ENCODE measurements at regions not wholly inside any gene's neighbourhood (a gene's known extent, or its start where the extent isn't known, plus 50 kb on each side); places are given as distances from the start of the nearest gene placed in this dataset.
A peak's percentile ranks its signal among the peaks of the same experiment; 100 is the strongest.

- Histone ChIP-seq H3K4me3 (no peak overlapping the region), H3K4me1 (peaks cover 0 to 27% (median 11%) of the 10 kb centered on the region in 12 donors), H3K9me3 (peaks cover 0 to 10% (median 0%) of the 10 kb centered on the region in 12 donors), H3K27ac (peak overlapping the region in 9 of 12 donors; percentile 12 to 83 (median 65)), H3K27me3 (no peaks in the 10 kb centered on the region), H3K36me3 (no peaks in the 10 kb centered on the region)
- intact Hi-C loops (cut with DNase I) = no loop called here
- TF ChIP-seq CTCF (IDR thresholded peaks at IDR 0.05) = no peak
- TF ChIP-seq POLR2A (IDR thresholded peaks at IDR 0.05) = no peak
- ATAC-seq (peak; percentile 52 to 69 (median 58)), DNase-seq (no peak)
- WGBS, 4 donors = 56 to 68% (median 59%) methylated on average over 9 to 13 of the region's 13 CpGs
Measured at GRCh38 chr15:62874959-62875625, 167.5 kb upstream of the TPM1 start.

GRCh38 chr15:62875626-62876021, 166.9 kb upstream of the TPM1 start:
- DNase-seq (no peak), ATAC-seq (peak; percentile 11 to 76 (median 42))
- Histone ChIP-seq H3K27ac (peak overlapping the region in 9 of 12 donors; percentile 12 to 83 (median 65)), H3K9me3 (peaks cover 0 to 9% (median 0%) of the 10 kb centered on the region in 12 donors), H3K4me1 (peaks cover 0 to 30% (median 13%) of the 10 kb centered on the region in 12 donors), H3K4me3 (no peak overlapping the region), H3K27me3 (no peaks in the 10 kb centered on the region), H3K36me3 (no peaks in the 10 kb centered on the region)
- intact Hi-C loops (cut with DNase I) = no loop called here
- TF ChIP-seq CTCF (IDR thresholded peaks at IDR 0.05) (no peak), POLR2A (IDR thresholded peaks at IDR 0.05) (no peak)
- 64 to 82% (median 69%) methylated on average over 4 of the region's 4 CpGs for WGBS, 4 donors

- Histone ChIP-seq H3K4me3 (no peak overlapping the region), H3K27me3 (no peaks in the 10 kb centered on the region), H3K36me3 (no peaks in the 10 kb centered on the region), H3K4me1 (peaks cover 0 to 30% (median 13%) of the 10 kb centered on the region in 12 donors), H3K27ac (peak overlapping the region in 3 of 12 donors; percentile 5 to 83 (median 12)), H3K9me3 (no peaks in the 10 kb centered on the region)
- TF ChIP-seq CTCF (IDR thresholded peaks at IDR 0.05) = no peak
- no peak for TF ChIP-seq POLR2A (IDR thresholded peaks at IDR 0.05)
- WGBS, 4 donors = 93 to 95% (median 95%) methylated on average over 9 of the region's 9 CpGs
- ATAC-seq = peak in 1 of 4 donors; percentile 23
- intact Hi-C loops (cut with DNase I) = no loop called here
- DNase-seq = no peak
Measured at GRCh38 chr15:62877276-62877857, 165.2 kb upstream of the TPM1 start.

- ATAC-seq (peak in 3 of 4 donors; percentile 38 to 53 (median 51)), DNase-seq (peak in 2 of 5 donors; percentile 39 to 52)
- Histone ChIP-seq H3K4me3 (no peak overlapping the region), H3K36me3 (no peaks in the 10 kb centered on the region), H3K9me3 (no peaks in the 10 kb centered on the region), H3K4me1 (peaks cover 0 to 30% (median 13%) of the 10 kb centered on the region in 12 donors), H3K27ac (peak overlapping the region in 4 of 12 donors; percentile 1 to 83 (median 8)), H3K27me3 (no peaks in the 10 kb centered on the region)
- no peak for TF ChIP-seq POLR2A (IDR thresholded peaks at IDR 0.05)
- TF ChIP-seq CTCF (IDR thresholded peaks at IDR 0.05) = no peak
- intact Hi-C loops (cut with DNase I) = no loop called here
- WGBS, 4 donors = 49 to 63% (median 51%) methylated on average over 6 of the region's 6 CpGs
Measured at GRCh38 chr15:62878070-62878469, 164.5 kb upstream of the TPM1 start.

Data from heart left ventricle (tissue), 16 donors.